Endothelial cell of umbilical vein (primary cell): ENCODE measurements at regions not wholly inside any gene's neighbourhood (a gene's known extent, or its start where the extent isn't known, plus 50 kb on each side); places are given as distances from the start of the nearest gene placed in this dataset.

Source experiments
- BruUV-seq: library from RNA; stranded (reverse); fragments of 400-500 nt; replicated peaks from 2 replicates; lab custom pipeline; 2021; lab: Mats Ljungman, UMichigan
- CTCF ChIA-PET: fragments of 300-600, 350-600 bp; sonication (Branson Sonifier 250); formaldehyde crosslinking; loops from one replicate; lab custom pipeline; 2021; ENCODE audit warnings: antibody characterized with exemption, inconsistent platforms; lab: Charles Lee
- POLR2A ChIA-PET: fragments of 300-600, 350-600 bp; sonication (Branson Sonifier 250); formaldehyde crosslinking; loops from one replicate; lab custom pipeline; 2021; ENCODE audit warnings: antibody characterized with exemption, inconsistent platforms; lab: Charles Lee
- DNase-seq: peaks from one replicate; pipeline ENCODE4 v3.0.0-alpha.2; 2011; ENCODE audit warnings: low read depth, low spot score
- FAIRE-seq: peaks from 2 replicates; lab custom pipeline; 2011; peaks lifted over from hg19 to GRCh38; lab: Jason Lieb, UNC
- H2AFZ ChIP-seq: 2 replicates; pipeline ENCODE4 v1.6.0; 2012; ENCODE audit warnings: low read depth, low read length, control low read depth, inconsistent platforms
- H3K27ac ChIP-seq: 2 replicates; pipeline ENCODE4 v1.5.1; 2011; ENCODE audit warnings: low read depth, mild to moderate bottlenecking, control low read depth, low read length, moderate library complexity; ENCODE audit not compliant: insufficient read depth
- H3K27me3 ChIP-seq, 2 experiments: 2 replicates each; pipeline versions ENCODE4 v1.6.0 to v1.6.1; 2011; ENCODE audit warnings: low read length in 2 of 2, mixed read lengths in 1 of 2; ENCODE audit not compliant: control insufficient read depth in 2 of 2, insufficient read depth in 2 of 2
- H3K36me3 ChIP-seq, 2 experiments: 2 replicates in 1 of 2; 3 replicates in 1 of 2; pipeline ENCODE4 v1.5.1; 2011; ENCODE audit warnings: low read length in 2 of 2, mild to moderate bottlenecking in 1 of 2, moderate library complexity in 1 of 2; ENCODE audit not compliant: control insufficient read depth in 2 of 2, insufficient read depth in 2 of 2; ENCODE audit errors: extremely low read depth in 1 of 2
- H3K4me1 ChIP-seq: 3 replicates; pipeline ENCODE4 v1.5.1; 2011; ENCODE audit warnings: mild to moderate bottlenecking, low read length; ENCODE audit not compliant: control insufficient read depth, insufficient read depth; ENCODE audit errors: extremely low read depth
- H3K4me2 ChIP-seq: 2 replicates; pipeline ENCODE4 v1.6.1; 2011; ENCODE audit warnings: low read length, control low read depth, mixed read lengths; ENCODE audit not compliant: insufficient read depth
- H3K4me3 ChIP-seq, 3 experiments: fragments of 200-600 bp in 1 of 3; sonication (generic), shearing (Covaris generic) in 1 of 3; replicated peaks in 1 of 3; 2 replicates each; pipeline ENCODE4 v1.5.1; 2011 to 2016; ENCODE audit warnings: control low read depth in 3 of 3, low read length in 3 of 3, mild to moderate bottlenecking in 2 of 3, inconsistent platforms in 1 of 3, low read depth in 1 of 3, moderate library complexity in 1 of 3; ENCODE audit not compliant: insufficient read depth in 1 of 3
- H3K79me2 ChIP-seq: 2 replicates; pipeline ENCODE4 v1.6.0; 2012; ENCODE audit warnings: low read length, inconsistent platforms; ENCODE audit not compliant: control insufficient read depth, insufficient read depth
- H3K9ac ChIP-seq: replicated peaks from 2 replicates; pipeline ENCODE3; 2011; ENCODE audit warnings: low read length, control low read depth; ENCODE audit not compliant: insufficient read depth; ENCODE audit errors: extremely low read depth
- H3K9me1 ChIP-seq: replicated peaks from 3 replicates; pipeline ENCODE4 v1.6.0; 2011; ENCODE audit warnings: mild to moderate bottlenecking, low read length; ENCODE audit not compliant: control insufficient read depth, insufficient read depth; ENCODE audit errors: extremely low read depth
- H3K9me3 ChIP-seq: replicated peaks from 2 replicates; pipeline ENCODE4 v1.5.1; 2012; ENCODE audit warnings: low read length, inconsistent platforms; ENCODE audit not compliant: control insufficient read depth, insufficient read depth
- H4K20me1 ChIP-seq: replicated peaks from 2 replicates; pipeline ENCODE3; 2011; ENCODE audit warnings: mild to moderate bottlenecking, low read length; ENCODE audit not compliant: control insufficient read depth, insufficient read depth; ENCODE audit errors: extremely low read depth
- CTCF ChIP-seq, 2 donors: IDR thresholded peaks; 1 replicate in 1 of 2; 2 replicates in 1 of 2; pipeline ENCODE4 v1.5.1; 2011; ENCODE audit warnings: low read length in 2 of 2, mild to moderate bottlenecking in 2 of 2, moderate library complexity in 2 of 2, control low read depth in 1 of 2, inconsistent platforms in 1 of 2, low read depth in 1 of 2; ENCODE audit not compliant: insufficient read depth in 1 of 2; ENCODE audit errors: extremely low read depth in 1 of 2
- EZH2 ChIP-seq: IDR thresholded peaks from 2 replicates; pipeline ENCODE4 v1.6.1; 2012; ENCODE audit warnings: borderline replicate concordance, low read depth, mild to moderate bottlenecking, moderate library complexity, low read length, inconsistent platforms; ENCODE audit not compliant: severe bottlenecking
- FOS ChIP-seq: IDR thresholded peaks from 2 replicates; pipeline ENCODE4 v1.6.1; 2011; ENCODE audit warnings: mild to moderate bottlenecking, low read length, moderate library complexity, borderline replicate concordance; ENCODE audit not compliant: insufficient read depth
- GATA2 ChIP-seq: IDR thresholded peaks from 2 replicates; pipeline ENCODE4 v1.7.0; 2011; ENCODE audit warnings: low read depth, mild to moderate bottlenecking, moderate library complexity, mixed read lengths, low read length; ENCODE audit not compliant: insufficient read length, insufficient read depth
- JUN ChIP-seq: IDR thresholded peaks from 2 replicates; pipeline ENCODE4 v1.6.1; 2011; ENCODE audit warnings: borderline replicate concordance, low read depth; ENCODE audit not compliant: insufficient read length, insufficient read depth
- MAX ChIP-seq: IDR thresholded peaks from 2 replicates; pipeline ENCODE4 v1.6.1; 2011; ENCODE audit not compliant: insufficient read depth, insufficient read length
- MYC ChIP-seq: IDR thresholded peaks from one replicate; pipeline ENCODE4 v1.6.1; 2011; ENCODE audit warnings: mild to moderate bottlenecking, low read depth, low read length
- POLR2A ChIP-seq: IDR thresholded peaks from 2 replicates; pipeline ENCODE4 v1.6.1; 2012; ENCODE audit warnings: low read depth, mild to moderate bottlenecking, control low read depth, low read length
- POLR2AphosphoS5 ChIP-seq: IDR thresholded peaks from 2 replicates; pipeline ENCODE4 v1.6.1; 2012; ENCODE audit warnings: low read depth, mild to moderate bottlenecking, control low read depth, low read length, moderate library complexity; ENCODE audit not compliant: insufficient read depth
- dilution Hi-C: fragments of 300-500 bp; cut with MboI; formaldehyde crosslinking; loops from one replicate; pipeline ENCODE4 v1.15.0; 2019; ENCODE audit warnings: low sequenced_read_pairs; ENCODE audit not compliant: extremely low pct_ligation_motif_present
- intact Hi-C: fragments of 100-400 bp; cut with micrococcal nuclease; formaldehyde crosslinking; loops from one replicate; pipeline ENCODE4 v1.10.0; 2022

GRCh38 chr11:16669799-16670415 is 68.5 kb upstream of the C11orf58 start:
- dilution Hi-C loops, result no loop called here
- Histone ChIP-seq H3K4me2 (no peak overlapping the region), H3K79me2 (no peaks in the 10 kb centered on the region), H3K36me3 (no peaks in the 10 kb centered on the region), H3K27ac (no peak overlapping the region), H4K20me1 (no peaks in the 10 kb centered on the region), H3K27me3 (no peaks in the 10 kb centered on the region), H3K9ac (no peak overlapping the region), H3K9me1 (no peaks in the 10 kb centered on the region), H3K9me3 (no peaks in the 10 kb centered on the region), H3K4me3 (no peak overlapping the region), H2AFZ (no peak overlapping the region), H3K4me1 (no peaks in the 10 kb centered on the region)
- ChIA-PET CTCF (no interaction called here), POLR2A (no interaction called here)
- intact Hi-C loops, result no loop called here
- DNase-seq (no peak), FAIRE-seq (no peak)
- no peak for TF ChIP-seq POLR2A
- TF ChIP-seq MAX, result no peak
- no peak for TF ChIP-seq CTCF (IDR thresholded peaks at IDR 0.05; ENCODE audit: extremely low read depth in 1 of 2, insufficient read depth in 1 of 2, low read depth in 1 of 2, low read length in 2 of 2)
- no peak for TF ChIP-seq POLR2AphosphoS5
- TF ChIP-seq JUN, result no peak
- TF ChIP-seq GATA2, result no peak
- no peak for TF ChIP-seq FOS
- no peak for TF ChIP-seq EZH2
- TF ChIP-seq MYC, result no peak
- BruUV-seq, result no TSS peak
